Cardiac muscle cell (in vitro differentiated cells and primary cell): ENCODE measurements at regions not wholly inside any gene's neighbourhood (a gene's known extent, or its start where the extent isn't known, plus 50 kb on each side); places are given as distances from the start of the nearest gene placed in this dataset.

Experiments used
- DNase-seq, 2 donors: peaks; one replicate each; pipeline versions ENCODE4 v3.0.0 to v3.0.0-alpha.2; 2010 to 2017; ENCODE audit warnings: low read depth in 1 of 2, low spot score in 1 of 2
- H3K27ac ChIP-seq: fragments of 200-600 bp; sonication (generic); 2 replicates; pipeline ENCODE4 v1.5.1; 2016
- H3K27me3 ChIP-seq: fragments of 200-600 bp; sonication (generic); 2 replicates; pipeline ENCODE4 v1.6.0; 2016; ENCODE audit warnings: control low read depth
- H3K36me3 ChIP-seq: fragments of 200-600 bp; sonication (generic); 2 replicates; pipeline ENCODE4 v1.5.1; 2016; ENCODE audit warnings: control low read depth
- H3K4me1 ChIP-seq: fragments of 200-600 bp; sonication (generic); 2 replicates; pipeline ENCODE4 v1.8.1; 2017; ENCODE audit warnings: low read depth, mild to moderate bottlenecking, mixed run types
- H3K4me3 ChIP-seq: fragments of 200-600 bp; sonication (generic); 2 replicates; pipeline ENCODE4 v1.5.1; 2016; ENCODE audit warnings: mild to moderate bottlenecking
- H3K9me3 ChIP-seq: fragments of 200-600 bp; sonication (generic); 2 replicates; pipeline ENCODE4 v1.5.1; 2017; ENCODE audit warnings: low read depth, mild to moderate bottlenecking, control low read depth
- CTCF ChIP-seq: IDR thresholded peaks from 2 replicates; pipeline ENCODE4 v1.5.1; 2012; ENCODE audit warnings: low read depth, mild to moderate bottlenecking, low read length

GRCh38 chr6:4565301-4566250, 210.6 kb upstream of the CDYL start:
- no peak overlapping the region for H3K27ac ChIP-seq
- H3K27me3 ChIP-seq, result no peaks in the 10 kb centered on the region
- TF ChIP-seq CTCF, result no peak
- H3K9me3 ChIP-seq, result no peaks in the 10 kb centered on the region
- H3K4me1 ChIP-seq, result no peaks in the 10 kb centered on the region
- H3K4me3 ChIP-seq, result no peak overlapping the region
- DNase-seq, result no peak
- H3K36me3 ChIP-seq, result no peaks in the 10 kb centered on the region

- Histone ChIP-seq H3K36me3 (no peaks in the 10 kb centered on the region), H3K4me1 (no peaks in the 10 kb centered on the region), H3K4me3 (no peak overlapping the region), H3K27ac (no peak overlapping the region), H3K27me3 (no peaks in the 10 kb centered on the region), H3K9me3 (no peaks in the 10 kb centered on the region)
- no peak for TF ChIP-seq CTCF
- peak in 1 of 2 donors; percentile 19 for DNase-seq
Observed at GRCh38 chr6:4564801-4565271, 211.4 kb upstream of the CDYL start.

DNA sequence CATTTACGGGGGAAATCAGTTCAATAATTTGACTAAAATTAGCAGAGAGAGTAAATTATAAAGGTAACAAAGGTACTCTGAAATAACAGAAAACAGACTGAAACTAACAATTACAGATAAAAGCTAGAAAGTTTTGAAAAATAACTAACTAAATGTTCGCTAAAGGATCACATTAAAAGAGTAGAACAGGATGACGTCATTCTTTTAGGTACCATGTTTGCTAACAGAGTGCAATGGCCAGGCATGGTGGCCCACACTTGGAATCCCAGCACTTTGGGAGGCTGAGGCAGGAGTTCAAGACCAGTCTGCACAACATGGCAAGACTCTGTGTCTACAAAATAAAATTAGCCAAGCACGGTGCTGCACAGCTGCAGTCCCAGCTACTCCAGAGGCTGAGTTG, 212.3 kb upstream of the CDYL start:
- Histone ChIP-seq H3K9me3 (no peaks in the 10 kb centered on the region), H3K27me3 (no peaks in the 10 kb centered on the region), H3K27ac (no peak overlapping the region), H3K4me3 (no peak overlapping the region), H3K36me3 (no peaks in the 10 kb centered on the region), H3K4me1 (no peaks in the 10 kb centered on the region)
- no peak for TF ChIP-seq CTCF
- no peak for DNase-seq

GRCh38 chr6:4563156-4563555, 213.0 kb upstream of the CDYL start:
- H3K27ac ChIP-seq, result no peak overlapping the region
- H3K4me1 ChIP-seq, result no peaks in the 10 kb centered on the region
- no peak overlapping the region for H3K4me3 ChIP-seq
- H3K27me3 ChIP-seq, result no peaks in the 10 kb centered on the region
- TF ChIP-seq CTCF, result no peak
- H3K9me3 ChIP-seq, result no peaks in the 10 kb centered on the region
- DNase-seq, result no peak
- H3K36me3 ChIP-seq, result no peaks in the 10 kb centered on the region

DNA sequence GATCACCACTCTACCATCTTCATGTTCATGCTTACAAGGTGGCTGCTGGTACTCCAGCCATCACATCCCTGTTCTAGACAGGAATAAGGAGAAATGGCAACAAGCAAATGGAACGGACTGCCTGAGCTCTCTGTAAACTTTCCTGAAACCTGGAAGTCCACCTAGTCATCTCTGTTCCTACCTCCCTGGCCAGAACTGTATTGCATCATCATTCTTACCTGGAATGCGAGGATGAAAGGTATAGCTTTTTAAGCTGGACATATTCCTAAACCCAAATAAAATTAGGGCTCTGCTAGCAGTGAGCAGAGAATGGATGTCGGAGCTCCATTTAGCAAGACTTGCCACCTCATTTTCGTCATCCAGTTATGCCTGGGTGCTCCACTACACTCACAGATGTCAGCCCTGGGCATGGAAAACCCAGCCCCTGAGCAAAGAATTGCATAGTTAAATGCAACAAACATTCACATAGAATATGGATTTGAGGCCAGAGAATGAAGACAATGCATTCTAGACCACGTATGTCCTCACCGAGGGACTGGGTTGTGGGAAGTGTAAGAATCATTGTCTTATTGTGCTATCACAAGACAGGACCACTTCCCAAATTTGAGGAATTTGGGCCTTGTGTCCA, 214.3 kb upstream of the CDYL start:
- Histone ChIP-seq H3K36me3 (no peaks in the 10 kb centered on the region), H3K27me3 (no peaks in the 10 kb centered on the region), H3K4me1 (no peaks in the 10 kb centered on the region), H3K9me3 (no peaks in the 10 kb centered on the region), H3K27ac (no peak overlapping the region), H3K4me3 (no peak overlapping the region)
- no peak for TF ChIP-seq CTCF
- DNase-seq, result no peak
